Frontal cortex (tissue), 3 donors: ENCODE measurements at regions not wholly inside any gene's neighbourhood (a gene's known extent, or its start where the extent isn't known, plus 50 kb on each side); places are given as distances from the start of the nearest gene placed in this dataset.
"Not testable (repeated sequence)": the region's sequence is repeated elsewhere in the genome, so short reads cannot be mapped to it uniquely, and the experiment has no call there.

Experiments used
- DNase-seq, 2 donors: peaks; one replicate each; pipeline ENCODE4 v3.0.0; 2012; ENCODE audit warnings: low spot score in 2 of 2
- FAIRE-seq: peaks from 2 replicates; lab custom pipeline; 2012; peaks lifted over from hg19 to GRCh38; lab: Jason Lieb, UNC
- donor health status: control.
- donor health status: control.
- donor health status: control.

- DNase-seq, result no peak
Measured at GRCh38 chr16:65349626-65350025, 227.8 kb upstream of the CDH11 start.

GRCh38 chr16:65343556-65343955 lies 221.7 kb upstream of the CDH11 start:
- FAIRE-seq (no peak), DNase-seq (no peak)

More at GRCh38 chr16:65349626-65350025, 227.8 kb upstream of the CDH11 start:
- no peak for FAIRE-seq

- no peak for FAIRE-seq
- no peak for DNase-seq
Measured at GRCh38 chr16:65342231-65342866, 220.5 kb upstream of the CDH11 start.

GRCh38 chr16:65339062-65339461 lies 217.2 kb upstream of the CDH11 start:
- no peak for FAIRE-seq
- no peak for DNase-seq

- no peak for DNase-seq
- no peak for FAIRE-seq
Measured at GRCh38 chr16:65336160-65336559, 214.3 kb upstream of the CDH11 start.

- FAIRE-seq (no peak), DNase-seq (no peak)
Measured at GRCh38 chr16:65334081-65334480, 212.2 kb upstream of the CDH11 start.

- FAIRE-seq, result no peak
Measured at GRCh38 chr16:65333283-65333682, 211.4 kb upstream of the CDH11 start.

GRCh38 chr16:65327346-65327745 lies 205.5 kb upstream of the CDH11 start:
- no peak for FAIRE-seq

More at GRCh38 chr16:65333283-65333682, 211.4 kb upstream of the CDH11 start:
- no peak for DNase-seq

GRCh38 chr16:65323655-65324237 lies 201.9 kb upstream of the CDH11 start:
- no peak for DNase-seq
- FAIRE-seq, result no peak

More at GRCh38 chr16:65327346-65327745, 205.5 kb upstream of the CDH11 start:
- DNase-seq, result no peak

- FAIRE-seq (no peak), DNase-seq (no peak)
Measured at GRCh38 chr16:65319621-65320231, 197.9 kb upstream of the CDH11 start.

- FAIRE-seq, result no peak
Measured at GRCh38 chr16:65318590-65319257, 196.9 kb upstream of the CDH11 start.

GRCh38 chr16:65318138-65318537 lies 196.3 kb upstream of the CDH11 start:
- FAIRE-seq, result no peak
- DNase-seq, result no peak

More at GRCh38 chr16:65318590-65319257, 196.9 kb upstream of the CDH11 start:
- no peak for DNase-seq

GRCh38 chr16:65316808-65317207 lies 194.9 kb upstream of the CDH11 start:
- FAIRE-seq (no peak), DNase-seq (no peak)

GRCh38 chr16:65315081-65315780 lies 193.4 kb upstream of the CDH11 start:
- DNase-seq, result no peak
- no peak for FAIRE-seq

GRCh38 chr16:65314627-65315008 lies 192.8 kb upstream of the CDH11 start:
- FAIRE-seq, result no peak

GRCh38 chr16:65313936-65314626 lies 192.2 kb upstream of the CDH11 start:
- FAIRE-seq (no peak), DNase-seq (no peak)

More at GRCh38 chr16:65314627-65315008, 192.8 kb upstream of the CDH11 start:
- DNase-seq, result no peak

- FAIRE-seq (no peak), DNase-seq (no peak)
Measured at GRCh38 chr16:65312795-65313194, 190.9 kb upstream of the CDH11 start.

GRCh38 chr16:65312071-65312470 lies 190.2 kb upstream of the CDH11 start:
- DNase-seq (no peak), FAIRE-seq (no peak)

GRCh38 chr16:65310491-65310890 lies 188.6 kb upstream of the CDH11 start:
- not testable (repeated sequence) for FAIRE-seq, DNase-seq

GRCh38 chr16:65309354-65309753 lies 187.5 kb upstream of the CDH11 start:
- DNase-seq (no peak), FAIRE-seq (no peak)
